ENCODE measurements at regions not wholly inside any gene's neighbourhood (a gene's known extent, or its start where the extent isn't known, plus 50 kb on each side); places are given as distances from the start of the nearest gene placed in this dataset.
A peak's percentile ranks its signal among the peaks of the same experiment; 100 is the strongest.

DNA sequence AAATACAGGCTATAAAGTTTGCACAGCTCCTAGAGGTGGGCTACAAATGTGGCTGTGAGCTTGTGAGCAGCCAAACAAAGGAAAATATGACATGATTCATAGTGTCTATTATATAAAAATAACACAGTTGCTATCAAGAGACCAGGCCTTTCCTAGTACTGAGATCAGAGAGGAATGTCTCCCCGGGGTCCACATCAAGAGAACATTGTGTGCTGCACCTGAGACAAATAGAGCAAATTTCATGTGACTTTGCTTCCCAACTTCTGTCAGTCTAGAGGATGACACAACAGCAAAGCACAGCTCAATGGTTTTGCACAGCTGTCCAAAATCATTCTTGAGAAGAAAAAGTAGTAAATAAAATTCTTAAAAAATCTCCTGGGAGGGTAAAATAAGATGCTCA is 297.5 kb upstream of the PRKD1 start:
- 62 to 77% (median 69%) methylated on average over 1 of the region's 1 CpG for WGBS, 5 donors
- H3K27ac ChIP-seq: peak overlapping the region in 1 of 5 donors; percentile 69
- DNase-seq: no peak

DNA sequence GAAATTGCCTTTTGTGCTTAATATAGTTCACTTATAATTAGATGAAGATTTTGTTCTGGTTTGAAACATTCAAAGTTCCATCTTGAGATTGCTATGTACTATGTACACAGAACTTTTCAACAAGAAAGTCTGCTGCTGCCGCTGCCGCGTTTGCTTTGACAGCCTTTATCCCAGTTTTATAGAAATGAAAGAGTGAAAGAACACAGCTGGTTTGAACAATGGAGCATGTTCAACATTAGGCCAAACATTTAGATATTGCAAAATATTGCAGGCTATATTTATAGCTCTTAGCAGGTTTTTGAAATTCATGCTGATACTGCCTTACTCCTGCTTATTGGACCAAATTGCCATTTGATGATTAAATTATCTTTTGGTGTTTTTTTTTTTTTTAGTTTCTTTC is 299.8 kb upstream of the PRKD1 start:
- 29 to 45% (median 34%) methylated on average over 3 of the region's 3 CpGs for WGBS, 5 donors
- Histone ChIP-seq H3K4me3 (no peak overlapping the region), H3K4me1 (peaks cover 21 to 49% (median 34%) of the 10 kb centered on the region in 4 donors), H3K36me3 (no peaks in the 10 kb centered on the region), H3K27me3 (no peaks in the 10 kb centered on the region), H3K27ac (peak overlapping the region in 3 of 5 donors; percentile 49 to 68 (median 53)), H3K9me3 (no peaks in the 10 kb centered on the region)
- peak in 1 of 2 donors; percentile 65 for DNase-seq
- TF ChIP-seq EP300 (IDR thresholded peaks at IDR 0.05) (no peak), POLR2AphosphoS5 (IDR thresholded peaks at IDR 0.05) (peak; percentile 23 to 56 (median 30)), POLR2A (IDR thresholded peaks at IDR 0.05) (no peak)
- TF ChIP-seq, protein P1, sequence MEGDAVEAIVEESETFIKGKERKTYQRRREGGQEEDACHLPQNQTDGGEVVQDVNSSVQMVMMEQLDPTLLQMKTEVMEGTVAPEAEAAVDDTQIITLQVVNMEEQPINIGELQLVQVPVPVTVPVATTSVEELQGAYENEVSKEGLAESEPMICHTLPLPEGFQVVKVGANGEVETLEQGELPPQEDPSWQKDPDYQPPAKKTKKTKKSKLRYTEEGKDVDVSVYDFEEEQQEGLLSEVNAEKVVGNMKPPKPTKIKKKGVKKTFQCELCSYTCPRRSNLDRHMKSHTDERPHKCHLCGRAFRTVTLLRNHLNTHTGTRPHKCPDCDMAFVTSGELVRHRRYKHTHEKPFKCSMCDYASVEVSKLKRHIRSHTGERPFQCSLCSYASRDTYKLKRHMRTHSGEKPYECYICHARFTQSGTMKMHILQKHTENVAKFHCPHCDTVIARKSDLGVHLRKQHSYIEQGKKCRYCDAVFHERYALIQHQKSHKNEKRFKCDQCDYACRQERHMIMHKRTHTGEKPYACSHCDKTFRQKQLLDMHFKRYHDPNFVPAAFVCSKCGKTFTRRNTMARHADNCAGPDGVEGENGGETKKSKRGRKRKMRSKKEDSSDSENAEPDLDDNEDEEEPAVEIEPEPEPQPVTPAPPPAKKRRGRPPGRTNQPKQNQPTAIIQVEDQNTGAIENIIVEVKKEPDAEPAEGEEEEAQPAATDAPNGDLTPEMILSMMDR (IDR thresholded peaks at IDR 0.05): no peak
- intact Hi-C loops (cut with DNase I; ENCODE audit: low total_unique reads): no loop called here

More for the DNA sequence above, 297.5 kb upstream of the PRKD1 start:
- TF ChIP-seq POLR2AphosphoS5 (IDR thresholded peaks at IDR 0.05) (peak in 2 of 3 donors; percentile 21 to 30), POLR2A (IDR thresholded peaks at IDR 0.05) (no peak)
- Histone ChIP-seq H3K9me3 (no peaks in the 10 kb centered on the region), H3K27me3 (no peaks in the 10 kb centered on the region), H3K4me3 (no peak overlapping the region), H3K4me1 (peaks cover 29 to 67% (median 48%) of the 10 kb centered on the region in 4 donors), H3K36me3 (no peaks in the 10 kb centered on the region)
- intact Hi-C loops (cut with DNase I; ENCODE audit: low total_unique reads): no loop called here

GRCh38 chr14:30227876-30228275 is 300.2 kb upstream of the PRKD1 start:
- peak overlapping the region in 3 of 5 donors; percentile 49 to 68 (median 53) for H3K27ac ChIP-seq
- DNase-seq: peak in 1 of 2 donors; percentile 41
- intact Hi-C loops (cut with DNase I; ENCODE audit: low total_unique reads): no loop called here
- no peaks in the 10 kb centered on the region for H3K36me3 ChIP-seq
- TF ChIP-seq EP300 (IDR thresholded peaks at IDR 0.05): no peak
- no peak for TF ChIP-seq POLR2A (IDR thresholded peaks at IDR 0.05)
- peak in 1 of 3 donors; percentile 41 for TF ChIP-seq POLR2AphosphoS5 (IDR thresholded peaks at IDR 0.05)
- TF ChIP-seq, protein P1 (IDR thresholded peaks at IDR 0.05): no peak
- no peaks in the 10 kb centered on the region for H3K9me3 ChIP-seq
- H3K4me1 ChIP-seq: peaks cover 17 to 45% (median 30%) of the 10 kb centered on the region in 4 donors
- no peaks in the 10 kb centered on the region for H3K27me3 ChIP-seq
- H3K4me3 ChIP-seq: no peak overlapping the region
- 17 to 30% (median 25%) methylated on average over 2 of the region's 2 CpGs for WGBS, 5 donors

DNA sequence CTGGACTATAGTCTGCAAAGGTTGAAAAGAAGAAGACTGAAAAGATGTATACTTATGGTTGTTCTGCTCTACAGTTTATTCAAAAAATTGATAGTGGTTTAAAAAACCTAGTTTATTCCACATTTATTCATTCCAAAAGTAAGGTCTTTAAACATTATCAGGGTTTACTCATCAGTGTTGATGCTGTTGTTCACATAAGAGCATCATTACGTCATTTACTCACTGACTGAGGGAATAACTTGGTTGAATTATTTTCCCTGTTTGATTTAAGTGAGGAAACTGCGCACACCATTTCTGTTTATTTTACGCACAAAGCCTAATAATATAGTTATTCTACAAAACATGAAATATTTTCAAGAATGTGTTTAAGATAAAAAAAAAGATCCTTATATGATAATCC is 303.1 kb upstream of the PRKD1 start:
- no peaks in the 10 kb centered on the region for H3K9me3 ChIP-seq
- H3K36me3 ChIP-seq: no peaks in the 10 kb centered on the region
- intact Hi-C loops (cut with DNase I; ENCODE audit: low total_unique reads): no loop called here
- TF ChIP-seq POLR2AphosphoS5 (IDR thresholded peaks at IDR 0.05) (no peak), POLR2A (IDR thresholded peaks at IDR 0.05) (no peak), EP300 (IDR thresholded peaks at IDR 0.05) (no peak)
- TF ChIP-seq, protein P1 (IDR thresholded peaks at IDR 0.05): no peak
- WGBS, 5 donors: 62 to 97% (median 92%) methylated on average over 3 of the region's 3 CpGs
- peaks cover 0 to 22% (median 9%) of the 10 kb centered on the region in 4 donors for H3K4me1 ChIP-seq
- no peak for DNase-seq
- H3K27me3 ChIP-seq: no peaks in the 10 kb centered on the region
- H3K27ac ChIP-seq: no peak overlapping the region
- H3K4me3 ChIP-seq: no peak overlapping the region

- DNase-seq: no peak
- Histone ChIP-seq H3K4me3 (no peak overlapping the region), H3K27ac (no peak overlapping the region), H3K36me3 (no peaks in the 10 kb centered on the region), H3K4me1 (no peaks in the 10 kb centered on the region), H3K9me3 (no peaks in the 10 kb centered on the region), H3K27me3 (no peaks in the 10 kb centered on the region)
- TF ChIP-seq, protein P1 (IDR thresholded peaks at IDR 0.05): no peak
- TF ChIP-seq EP300 (IDR thresholded peaks at IDR 0.05) (no peak), POLR2AphosphoS5 (IDR thresholded peaks at IDR 0.05) (no peak), POLR2A (IDR thresholded peaks at IDR 0.05) (no peak)
- 83 to 93% (median 91%) methylated on average over 1 of the region's 1 CpG for WGBS, 5 donors
- intact Hi-C loops (cut with DNase I; ENCODE audit: low total_unique reads): no loop called here
Measured at GRCh38 chr14:30234966-30235365, 307.3 kb upstream of the PRKD1 start.

All from stomach (tissue), 8 donors.